ENCODE measurements at regions not wholly inside any gene's neighbourhood (a gene's known extent, or its start where the extent isn't known, plus 50 kb on each side); places are given as distances from the start of the nearest gene placed in this dataset.

- Histone ChIP-seq H3K4me1 (ENCODE audit: low read length) (no peaks in the 10 kb centered on the region), H3F3A (ENCODE audit: insufficient read depth, low read length) (no peaks in the 10 kb centered on the region), H4K20me1 (ENCODE audit: insufficient read depth, low read length) (no peaks in the 10 kb centered on the region), H3K9me3 (replicated peaks; ENCODE audit: insufficient read depth, low read length) (no peaks in the 10 kb centered on the region), H3K79me2 (ENCODE audit: low read length) (no peaks in the 10 kb centered on the region), H2AFZ (ENCODE audit: low read length) (no peak overlapping the region), H3K27ac (ENCODE audit: low read length) (no peak overlapping the region), H3K4me2 (ENCODE audit: low read depth, low read length) (no peak overlapping the region), H3K36me3 (replicated peaks; ENCODE audit: insufficient read depth, low read length) (no peaks in the 10 kb centered on the region), H3K9me2 (replicated peaks; ENCODE audit: insufficient read depth, low read length) (no peaks in the 10 kb centered on the region), H3K9ac (ENCODE audit: low read length) (no peak overlapping the region), H3K27me3 (replicated peaks; ENCODE audit: insufficient read depth, low read length) (no peaks in the 10 kb centered on the region), H3K4me3 (ENCODE audit: low read length) (no peak overlapping the region)
- DNase-seq: no peak
- TF ChIP-seq EZH2phosphoT487 (IDR thresholded peaks at IDR 0.05; ENCODE audit: low read length) (no peak), CTCF (IDR thresholded peaks at IDR 0.05; ENCODE audit: low read length) (no peak), EZH2 (optimal IDR thresholded peaks at IDR 0.05; ENCODE audit: low read depth, low read length) (no peak)
Observed at GRCh38 chr12:17818931-17819330, 271.1 kb downstream of the RERGL start.

DNA sequence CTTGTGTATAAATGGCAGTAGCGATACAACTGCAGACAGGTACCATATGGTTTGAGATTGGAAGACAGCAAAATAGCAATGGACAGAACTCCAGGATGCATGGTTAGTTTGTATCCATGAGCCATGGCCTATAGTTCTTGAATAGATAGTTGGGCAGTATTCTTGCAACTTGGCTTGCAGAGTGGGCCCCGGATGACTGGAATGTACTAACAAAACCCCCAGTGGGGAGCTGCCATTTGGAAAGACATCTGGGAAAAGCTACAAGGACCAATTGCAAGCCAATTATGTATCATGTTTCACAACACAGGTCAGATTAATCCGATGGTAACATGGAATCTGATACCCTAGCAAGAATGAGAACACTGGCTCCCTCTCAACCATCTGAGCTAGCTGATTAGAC lies 279.6 kb downstream of the RERGL start:
- Histone ChIP-seq H3K4me2 (ENCODE audit: low read depth, low read length) (no peak overlapping the region), H3K4me1 (ENCODE audit: low read length) (no peaks in the 10 kb centered on the region), H4K20me1 (ENCODE audit: insufficient read depth, low read length) (no peaks in the 10 kb centered on the region), H3K9me3 (replicated peaks; ENCODE audit: insufficient read depth, low read length) (no peaks in the 10 kb centered on the region), H3K27ac (ENCODE audit: low read length) (no peak overlapping the region), H3K9ac (ENCODE audit: low read length) (no peak overlapping the region), H3F3A (ENCODE audit: insufficient read depth, low read length) (no peaks in the 10 kb centered on the region), H3K79me2 (ENCODE audit: low read length) (no peaks in the 10 kb centered on the region), H3K27me3 (replicated peaks; ENCODE audit: insufficient read depth, low read length) (no peaks in the 10 kb centered on the region), H2AFZ (ENCODE audit: low read length) (no peak overlapping the region), H3K36me3 (replicated peaks; ENCODE audit: insufficient read depth, low read length) (no peaks in the 10 kb centered on the region), H3K9me2 (replicated peaks; ENCODE audit: insufficient read depth, low read length) (no peaks in the 10 kb centered on the region), H3K4me3 (ENCODE audit: low read length) (no peak overlapping the region)
- no peak for TF ChIP-seq CTCF (IDR thresholded peaks at IDR 0.05; ENCODE audit: low read length)
- DNase-seq: no peak

DNA sequence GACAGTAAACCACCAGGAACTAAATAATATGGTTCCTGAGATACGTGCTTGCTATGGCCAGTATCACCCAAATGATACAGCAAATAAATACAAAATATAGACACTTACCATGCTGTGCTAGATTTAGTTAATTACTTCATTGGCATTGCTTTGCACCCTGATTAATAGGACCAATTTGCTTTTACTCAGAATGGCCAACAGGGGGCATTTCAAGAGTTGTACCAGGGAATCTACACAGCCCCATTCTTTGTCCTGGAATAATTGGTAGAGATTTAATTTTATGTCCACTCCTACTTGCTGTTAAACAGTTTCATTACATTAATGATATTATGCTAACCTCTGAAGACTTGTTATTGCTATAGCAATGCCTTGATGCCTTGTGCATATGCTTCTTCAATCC lies 280.8 kb downstream of the RERGL start:
- Histone ChIP-seq H3K9me3 (replicated peaks; ENCODE audit: insufficient read depth, low read length) (no peaks in the 10 kb centered on the region), H3K36me3 (replicated peaks; ENCODE audit: insufficient read depth, low read length) (no peaks in the 10 kb centered on the region), H3K4me2 (ENCODE audit: low read depth, low read length) (no peak overlapping the region), H3K9me2 (replicated peaks; ENCODE audit: insufficient read depth, low read length) (no peaks in the 10 kb centered on the region), H2AFZ (ENCODE audit: low read length) (no peak overlapping the region), H4K20me1 (ENCODE audit: insufficient read depth, low read length) (no peaks in the 10 kb centered on the region), H3K4me3 (ENCODE audit: low read length) (no peak overlapping the region), H3K79me2 (ENCODE audit: low read length) (no peaks in the 10 kb centered on the region), H3F3A (ENCODE audit: insufficient read depth, low read length) (no peaks in the 10 kb centered on the region), H3K4me1 (ENCODE audit: low read length) (no peaks in the 10 kb centered on the region), H3K9ac (ENCODE audit: low read length) (no peak overlapping the region), H3K27me3 (replicated peaks; ENCODE audit: insufficient read depth, low read length) (no peaks in the 10 kb centered on the region), H3K27ac (ENCODE audit: low read length) (no peak overlapping the region)
- no peak for DNase-seq
- TF ChIP-seq CTCF (IDR thresholded peaks at IDR 0.05; ENCODE audit: low read length) (no peak), EZH2 (optimal IDR thresholded peaks at IDR 0.05; ENCODE audit: low read depth, low read length) (no peak), EZH2phosphoT487 (IDR thresholded peaks at IDR 0.05; ENCODE audit: low read length) (no peak)

Data from MM.1S (cell line).